Natural killer cell (primary cell): ENCODE measurements at regions not wholly inside any gene's neighbourhood (a gene's known extent, or its start where the extent isn't known, plus 50 kb on each side); places are given as distances from the start of the nearest gene placed in this dataset.

Source experiments
- ATAC-seq, 3 donors: fragments of 150-1000 bp in 2 of 3; fragments of 200-7000 bp in 1 of 3; cut with Tn5 transposase; 1 replicate in 1 of 3; 2 replicates in 2 of 3; pipeline ENCODE4 v1.10.0; 2021; ENCODE audit warnings: mild to moderate bottlenecking in 2 of 3, moderate library complexity in 2 of 3
- DNase-seq, 2 donors: peaks; one replicate each; pipeline versions ENCODE4 v3.0.0 to v3.0.0-alpha.2; 2013 to 2021; ENCODE audit warnings: mixed read lengths in 1 of 2
- H3K27ac ChIP-seq: one replicate; pipeline ENCODE4 v1.5.1; 2013; ENCODE audit warnings: mild to moderate bottlenecking, low read length
- H3K27me3 ChIP-seq: one replicate; pipeline ENCODE4 v1.6.1; 2013; ENCODE audit warnings: low read length; ENCODE audit not compliant: control insufficient read depth, insufficient read depth
- H3K36me3 ChIP-seq: one replicate; pipeline ENCODE4 v1.6.1; 2013; ENCODE audit warnings: low read length; ENCODE audit not compliant: control insufficient read depth, insufficient read depth
- H3K4me1 ChIP-seq: one replicate; pipeline ENCODE4 v1.6.1; 2013; ENCODE audit warnings: low read length; ENCODE audit not compliant: control insufficient read depth, insufficient read depth
- H3K4me3 ChIP-seq: one replicate; pipeline ENCODE4 v1.5.1; 2013; ENCODE audit warnings: low read length
- H3K9me3 ChIP-seq: one replicate; pipeline ENCODE4 v1.6.1; 2013; ENCODE audit warnings: low read length; ENCODE audit not compliant: control insufficient read depth, insufficient read depth
- H3K27ac Mint-ChIP-seq, 2 donors: one replicate each; pipeline ENCODE4 v1.8.0; 2022; ENCODE audit warnings: mild to moderate bottlenecking in 2 of 2, mixed read lengths in 2 of 2, moderate library complexity in 1 of 2
- H3K27me3 Mint-ChIP-seq, 2 donors: one replicate each; pipeline ENCODE4 v1.8.0; 2022; ENCODE audit warnings: low read depth in 2 of 2, mixed read lengths in 2 of 2
- H3K36me3 Mint-ChIP-seq: one replicate; pipeline ENCODE4 v1.8.0; 2022; ENCODE audit warnings: mixed read lengths
- H3K4me1 Mint-ChIP-seq, 2 donors: one replicate each; pipeline ENCODE4 v1.8.0; 2022; ENCODE audit warnings: mixed read lengths in 2 of 2
- H3K4me3 Mint-ChIP-seq: one replicate; pipeline ENCODE4 v1.8.0; 2022; ENCODE audit warnings: mild to moderate bottlenecking, moderate library complexity, mixed read lengths
- H3K9me3 Mint-ChIP-seq, 2 donors: one replicate each; pipeline ENCODE4 v1.8.0; 2022; ENCODE audit warnings: mixed read lengths in 2 of 2
- WGBS: methylation state at CpG from one replicate; pipeline ENCODE4 v1.1.7; 2013; ENCODE audit warnings: missing lambda C conversion rate; ENCODE audit not compliant: insufficient coverage; 5-methylcytosine and 5-hydroxymethylcytosine counted together
- intact Hi-C: fragments of 100-400 bp; cut with micrococcal nuclease; formaldehyde crosslinking; loops from one replicate; pipeline ENCODE4 v1.14.2; 2022
- TF ChIP-seq, protein P1 (sequence below): fragments of 200-600 bp; IDR thresholded peaks from one replicate; pipeline ENCODE4 v1.8.0; 2022; ENCODE audit warnings: antibody characterized with exemption

DNA sequence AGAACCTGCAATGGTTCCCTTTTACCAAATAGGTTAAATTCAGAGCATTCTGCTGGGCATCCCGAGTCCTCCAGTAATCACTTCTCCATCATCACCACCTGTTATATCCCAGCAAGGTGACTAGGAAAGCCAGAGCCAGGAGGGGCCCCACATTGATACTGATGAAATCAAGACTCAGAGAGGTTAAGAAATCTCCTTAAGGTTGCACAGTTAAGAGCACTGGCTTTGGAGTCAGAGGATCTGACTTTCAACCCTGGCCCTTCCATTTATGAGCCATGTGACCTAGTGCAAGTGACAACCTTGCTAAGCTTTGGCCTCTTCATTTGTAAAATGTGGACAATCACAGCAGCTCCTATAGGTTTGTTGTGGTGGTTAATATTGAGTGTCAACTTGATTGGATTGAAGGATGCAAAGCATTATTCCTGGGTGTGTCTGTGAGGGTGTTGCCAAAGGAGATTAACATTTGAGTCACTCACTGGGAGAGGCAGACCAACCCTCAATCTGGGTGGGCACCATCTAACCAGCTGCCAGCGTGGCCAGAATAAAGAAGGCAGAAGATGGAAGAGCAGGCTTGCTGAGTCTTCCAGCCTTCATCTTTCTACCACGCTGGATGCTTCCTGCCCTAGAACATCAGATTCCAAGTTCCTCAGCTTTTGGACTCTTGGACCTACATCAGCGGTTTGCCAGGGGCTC, 194.2 kb upstream of the ASIC2 start:
- Mint-ChIP-seq H3K27ac (no peak overlapping the region), H3K4me3 (no peak overlapping the region), H3K9me3 (no peaks in the 10 kb centered on the region), H3K4me1 (no peaks in the 10 kb centered on the region), H3K27me3 (peaks cover 10 to 14% of the 10 kb centered on the region in 2 donors), H3K36me3 (no peaks in the 10 kb centered on the region)
- Histone ChIP-seq H3K4me3 (no peak overlapping the region), H3K27me3 (no peaks in the 10 kb centered on the region), H3K36me3 (no peaks in the 10 kb centered on the region), H3K9me3 (no peaks in the 10 kb centered on the region), H3K4me1 (no peaks in the 10 kb centered on the region), H3K27ac (no peak overlapping the region)
- no peak for ATAC-seq
- intact Hi-C loops = no loop called here
- 86% methylated on average over 4 of the region's 4 CpGs for WGBS
- no peak for DNase-seq
- TF ChIP-seq, protein P1, sequence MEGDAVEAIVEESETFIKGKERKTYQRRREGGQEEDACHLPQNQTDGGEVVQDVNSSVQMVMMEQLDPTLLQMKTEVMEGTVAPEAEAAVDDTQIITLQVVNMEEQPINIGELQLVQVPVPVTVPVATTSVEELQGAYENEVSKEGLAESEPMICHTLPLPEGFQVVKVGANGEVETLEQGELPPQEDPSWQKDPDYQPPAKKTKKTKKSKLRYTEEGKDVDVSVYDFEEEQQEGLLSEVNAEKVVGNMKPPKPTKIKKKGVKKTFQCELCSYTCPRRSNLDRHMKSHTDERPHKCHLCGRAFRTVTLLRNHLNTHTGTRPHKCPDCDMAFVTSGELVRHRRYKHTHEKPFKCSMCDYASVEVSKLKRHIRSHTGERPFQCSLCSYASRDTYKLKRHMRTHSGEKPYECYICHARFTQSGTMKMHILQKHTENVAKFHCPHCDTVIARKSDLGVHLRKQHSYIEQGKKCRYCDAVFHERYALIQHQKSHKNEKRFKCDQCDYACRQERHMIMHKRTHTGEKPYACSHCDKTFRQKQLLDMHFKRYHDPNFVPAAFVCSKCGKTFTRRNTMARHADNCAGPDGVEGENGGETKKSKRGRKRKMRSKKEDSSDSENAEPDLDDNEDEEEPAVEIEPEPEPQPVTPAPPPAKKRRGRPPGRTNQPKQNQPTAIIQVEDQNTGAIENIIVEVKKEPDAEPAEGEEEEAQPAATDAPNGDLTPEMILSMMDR = no peak

DNA sequence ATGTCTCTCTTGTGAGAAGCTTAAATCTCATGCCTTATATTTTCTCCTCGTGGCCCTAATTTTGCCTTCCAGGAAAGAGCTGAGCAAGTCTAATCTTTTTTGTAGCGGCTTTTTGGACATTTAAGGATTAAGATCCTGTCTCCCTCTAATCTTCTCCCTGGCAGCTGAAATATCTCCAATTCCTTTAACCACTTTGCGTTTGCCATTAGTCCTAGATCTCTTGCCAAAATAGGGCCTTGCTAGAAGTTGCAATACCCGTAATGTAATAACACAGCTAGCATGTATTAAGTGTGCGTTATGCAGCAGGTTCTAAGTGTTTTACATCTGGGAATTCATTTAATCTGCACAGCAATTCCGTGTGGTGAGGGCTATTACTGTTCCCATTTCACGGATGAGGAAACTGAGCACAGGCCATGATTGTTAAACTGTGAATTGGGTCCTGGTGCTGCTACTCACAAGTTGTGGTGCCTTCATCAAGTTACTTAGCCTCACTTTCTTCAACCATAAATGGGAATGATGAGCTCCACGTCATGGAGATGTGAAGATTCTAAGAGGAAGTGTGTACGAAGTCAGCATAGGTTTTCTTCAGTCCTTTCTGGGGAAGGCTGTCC, 198.9 kb upstream of the ASIC2 start:
- H3K9me3 Mint-ChIP-seq = no peaks in the 10 kb centered on the region
- H3K36me3 Mint-ChIP-seq = no peaks in the 10 kb centered on the region
- no peaks in the 10 kb centered on the region for H3K36me3 ChIP-seq
- H3K27ac ChIP-seq = no peak overlapping the region
- DNase-seq = no peak
- WGBS = 88% methylated on average over 8 of the region's 9 CpGs
- H3K4me3 ChIP-seq = no peak overlapping the region
- no peak overlapping the region for H3K27ac Mint-ChIP-seq
- H3K27me3 ChIP-seq = no peaks in the 10 kb centered on the region
- ATAC-seq = no peak
- H3K9me3 ChIP-seq = no peaks in the 10 kb centered on the region
- no peaks in the 10 kb centered on the region for H3K4me1 Mint-ChIP-seq
- TF ChIP-seq, protein P1 = no peak
- no peak overlapping the region for H3K4me3 Mint-ChIP-seq
- H3K4me1 ChIP-seq = no peaks in the 10 kb centered on the region
- peaks cover 9 to 18% of the 10 kb centered on the region in 2 donors for H3K27me3 Mint-ChIP-seq
- intact Hi-C loops = no loop called here

DNA sequence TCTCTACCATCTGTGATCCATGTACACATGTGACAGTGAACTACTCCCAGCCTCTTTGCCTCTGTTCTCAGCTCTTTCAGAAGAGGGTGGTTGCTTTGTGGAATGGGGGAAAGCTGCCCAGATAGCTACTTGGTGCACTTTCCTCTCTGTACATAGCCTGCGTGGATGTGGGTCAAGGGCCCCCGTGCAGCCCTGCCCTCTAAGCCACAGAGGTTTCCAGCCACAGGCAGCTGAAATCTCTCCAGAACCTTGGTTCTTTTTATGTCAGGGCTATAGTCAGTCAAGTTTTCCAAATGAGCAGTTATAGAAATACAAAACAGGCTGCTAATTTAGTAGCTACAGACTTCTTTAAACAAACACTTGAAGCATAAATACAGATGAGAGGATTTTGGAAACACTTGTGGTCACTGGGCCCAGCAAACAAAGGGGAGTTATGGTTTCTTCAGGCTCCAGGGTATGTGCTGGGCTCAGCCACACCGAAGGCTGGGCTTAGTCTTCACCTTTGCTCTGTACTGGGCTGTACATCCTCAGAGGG, 199.7 kb upstream of the ASIC2 start:
- intact Hi-C loops = no loop called here
- no peaks in the 10 kb centered on the region for H3K4me1 ChIP-seq
- no peaks in the 10 kb centered on the region for H3K9me3 Mint-ChIP-seq
- no peaks in the 10 kb centered on the region for H3K4me1 Mint-ChIP-seq
- no peaks in the 10 kb centered on the region for H3K36me3 ChIP-seq
- H3K9me3 ChIP-seq = no peaks in the 10 kb centered on the region
- no peak overlapping the region for H3K27ac Mint-ChIP-seq
- no peak for DNase-seq
- no peak for ATAC-seq
- TF ChIP-seq, protein P1 = no peak
- H3K36me3 Mint-ChIP-seq = no peaks in the 10 kb centered on the region
- H3K4me3 Mint-ChIP-seq = no peak overlapping the region
- no peak overlapping the region for H3K27ac ChIP-seq
- H3K27me3 Mint-ChIP-seq = peaks cover 9 to 22% of the 10 kb centered on the region in 2 donors
- H3K27me3 ChIP-seq = no peaks in the 10 kb centered on the region
- 52% methylated on average over 3 of the region's 3 CpGs for WGBS
- H3K4me3 ChIP-seq = no peak overlapping the region
